ENCODE measurements at regions not wholly inside any gene's neighbourhood (a gene's known extent, or its start where the extent isn't known, plus 50 kb on each side); places are given as distances from the start of the nearest gene placed in this dataset.

DNA sequence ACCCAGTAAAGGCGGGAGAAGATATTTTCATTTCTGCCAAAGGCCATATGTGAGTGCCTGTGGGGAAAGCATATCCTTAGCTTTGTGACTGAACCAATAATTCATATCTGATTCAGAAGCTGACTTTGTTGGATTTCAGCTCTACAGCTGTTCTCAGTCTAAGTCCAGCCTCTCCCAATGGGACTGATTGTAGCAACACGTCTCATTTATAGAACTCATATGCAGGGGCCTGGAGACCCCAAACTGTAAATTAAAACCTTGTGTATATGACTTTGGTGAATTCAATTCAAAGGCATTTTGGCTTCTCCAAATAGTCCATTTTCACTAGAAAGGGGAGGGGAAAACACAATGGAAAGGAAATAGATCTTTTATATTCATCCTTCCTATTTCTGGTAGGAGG, 250.4 kb upstream of the SORL1-AS1 start:
- TF ChIP-seq, protein P1, sequence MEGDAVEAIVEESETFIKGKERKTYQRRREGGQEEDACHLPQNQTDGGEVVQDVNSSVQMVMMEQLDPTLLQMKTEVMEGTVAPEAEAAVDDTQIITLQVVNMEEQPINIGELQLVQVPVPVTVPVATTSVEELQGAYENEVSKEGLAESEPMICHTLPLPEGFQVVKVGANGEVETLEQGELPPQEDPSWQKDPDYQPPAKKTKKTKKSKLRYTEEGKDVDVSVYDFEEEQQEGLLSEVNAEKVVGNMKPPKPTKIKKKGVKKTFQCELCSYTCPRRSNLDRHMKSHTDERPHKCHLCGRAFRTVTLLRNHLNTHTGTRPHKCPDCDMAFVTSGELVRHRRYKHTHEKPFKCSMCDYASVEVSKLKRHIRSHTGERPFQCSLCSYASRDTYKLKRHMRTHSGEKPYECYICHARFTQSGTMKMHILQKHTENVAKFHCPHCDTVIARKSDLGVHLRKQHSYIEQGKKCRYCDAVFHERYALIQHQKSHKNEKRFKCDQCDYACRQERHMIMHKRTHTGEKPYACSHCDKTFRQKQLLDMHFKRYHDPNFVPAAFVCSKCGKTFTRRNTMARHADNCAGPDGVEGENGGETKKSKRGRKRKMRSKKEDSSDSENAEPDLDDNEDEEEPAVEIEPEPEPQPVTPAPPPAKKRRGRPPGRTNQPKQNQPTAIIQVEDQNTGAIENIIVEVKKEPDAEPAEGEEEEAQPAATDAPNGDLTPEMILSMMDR (IDR thresholded peaks at IDR 0.05), result no peak
- TF ChIP-seq EZH2 (IDR thresholded peaks at IDR 0.05; ENCODE audit: borderline replicate concordance, insufficient read depth, low read depth, low read length, poor library complexity, severe bottlenecking), result no peak
